Gastrocnemius medialis (tissue), 4 donors: ENCODE measurements at regions not wholly inside any gene's neighbourhood (a gene's known extent, or its start where the extent isn't known, plus 50 kb on each side); places are given as distances from the start of the nearest gene placed in this dataset.

ENCODE experiments used
- ATAC-seq, 2 donors: fragments of 150-250 bp; one replicate each; pipeline ENCODE4 v1.9.1; 2016
- DNase-seq, 2 donors: peaks; one replicate each; pipeline ENCODE4 v3.0.0-alpha.2; 2019
- H3K27ac ChIP-seq, 4 donors: fragments of 200-600 bp; sonication (generic); 1 replicate in 1 of 4; 2 replicates in 3 of 4; pipeline ENCODE4 v1.5.1; 2016 to 2018; ENCODE audit warnings: mild to moderate bottlenecking in 2 of 4, moderate library complexity in 1 of 4
- H3K27me3 ChIP-seq, 3 donors: fragments of 200-600 bp; sonication (generic) in 2 of 3; 1 replicate in 1 of 3; 2 replicates in 2 of 3; pipeline versions ENCODE4 v1.5.1 to v1.6.0; 2016 to 2019; ENCODE audit warnings: mild to moderate bottlenecking in 1 of 3, moderate library complexity in 1 of 3
- H3K36me3 ChIP-seq, 2 donors: fragments of 200-600 bp; sonication (generic) in 1 of 2; one replicate each; pipeline ENCODE4 v1.5.1; 2017 to 2018
- H3K4me1 ChIP-seq, 2 donors: fragments of 200-600 bp; sonication (generic) in 1 of 2; one replicate each; pipeline ENCODE4 v1.5.1; 2016 to 2017; ENCODE audit warnings: mild to moderate bottlenecking in 2 of 2
- H3K4me3 ChIP-seq, 4 donors: fragments of 200-600 bp; sonication (generic) in 3 of 4; 1 replicate in 1 of 4; 2 replicates in 3 of 4; pipeline ENCODE4 v1.5.1; 2016 to 2019; ENCODE audit warnings: mild to moderate bottlenecking in 2 of 4
- H3K9me3 ChIP-seq, 3 donors: fragments of 200-600 bp; sonication (generic) in 2 of 3; 1 replicate in 1 of 3; 2 replicates in 2 of 3; pipeline ENCODE4 v1.5.1; 2016 to 2019
- CTCF ChIP-seq, 5 experiments: fragments of 450-650 bp in 3 of 5; fragments of 200-600 bp in 2 of 5; sonication (generic) in 2 of 5; IDR thresholded peaks in 4 of 5; conservative IDR thresholded peaks in 1 of 5; 1 replicate in 4 of 5; 2 replicates in 1 of 5; pipeline ENCODE4 v1.5.1; 2016 to 2019; ENCODE audit warnings: antibody characterized with exemption in 5 of 5, mild to moderate bottlenecking in 3 of 5, moderate library complexity in 3 of 5
- POLR2A ChIP-seq, 2 donors: fragments of 450-650 bp; IDR thresholded peaks; one replicate each; pipeline ENCODE4 v1.6.1; 2017; ENCODE audit warnings: antibody characterized with exemption in 2 of 2, mild to moderate bottlenecking in 2 of 2, moderate library complexity in 2 of 2
- in situ Hi-C, 4 donors: fragments of 200-750 bp; cut with MboI; loops; one replicate each; pipeline versions ENCODE4 v1.15.0 to v1.8.0; 2017; ENCODE audit warnings: low sequenced_read_pairs in 4 of 4
- intact Hi-C: fragments of 100-400 bp; cut with DNase I; formaldehyde crosslinking; loops from one replicate; pipeline ENCODE4 v1.15.1; 2023; ENCODE audit warnings: low total_unique reads

GRCh38 chr13:39959497-39960144 is 304.2 kb downstream of the COG6 start:
- Histone ChIP-seq H3K27me3 (no peaks in the 10 kb centered on the region), H3K4me1 (no peaks in the 10 kb centered on the region), H3K4me3 (no peak overlapping the region), H3K27ac (no peak overlapping the region), H3K9me3 (no peaks in the 10 kb centered on the region), H3K36me3 (no peaks in the 10 kb centered on the region)
- ATAC-seq: no peak
- in situ Hi-C loops: no loop called here
- intact Hi-C loops: no loop called here
- TF ChIP-seq POLR2A (IDR thresholded peaks at IDR 0.05): no peak
- TF ChIP-seq CTCF (IDR thresholded peaks at IDR 0.05 in 4 of 5, conservative IDR thresholded peaks at IDR 0.05 in 1 of 5): no peak
- DNase-seq: no peak

DNA sequence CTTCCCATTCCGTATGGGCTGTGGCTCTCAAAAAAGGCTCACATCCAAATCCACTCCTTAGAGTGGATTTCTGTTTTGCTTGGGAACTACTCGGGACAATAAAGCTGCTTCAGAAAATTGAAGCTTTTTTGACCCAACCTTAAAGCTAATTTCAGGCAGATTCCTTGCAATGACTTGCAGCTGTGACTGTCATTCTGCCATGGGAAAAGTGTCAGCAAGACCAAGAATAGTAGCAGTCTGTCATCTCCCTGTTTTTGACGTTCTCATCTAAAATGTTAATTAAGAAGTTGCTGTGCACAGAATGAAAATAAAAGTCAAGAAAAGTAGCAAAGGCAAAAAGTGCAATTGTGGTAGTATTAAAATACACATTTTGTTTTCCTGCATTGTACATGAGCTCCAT is 304.7 kb downstream of the COG6 start:
- H3K4me1 ChIP-seq: no peaks in the 10 kb centered on the region
- no peaks in the 10 kb centered on the region for H3K9me3 ChIP-seq
- DNase-seq: no peak
- H3K4me3 ChIP-seq: no peak overlapping the region
- H3K27me3 ChIP-seq: no peaks in the 10 kb centered on the region
- no peak overlapping the region for H3K27ac ChIP-seq
- TF ChIP-seq CTCF (IDR thresholded peaks at IDR 0.05 in 4 of 5, conservative IDR thresholded peaks at IDR 0.05 in 1 of 5) (no peak), POLR2A (IDR thresholded peaks at IDR 0.05) (no peak)
- in situ Hi-C loops: no loop called here
- H3K36me3 ChIP-seq: no peaks in the 10 kb centered on the region
- intact Hi-C loops: no loop called here
- ATAC-seq: no peak

DNA sequence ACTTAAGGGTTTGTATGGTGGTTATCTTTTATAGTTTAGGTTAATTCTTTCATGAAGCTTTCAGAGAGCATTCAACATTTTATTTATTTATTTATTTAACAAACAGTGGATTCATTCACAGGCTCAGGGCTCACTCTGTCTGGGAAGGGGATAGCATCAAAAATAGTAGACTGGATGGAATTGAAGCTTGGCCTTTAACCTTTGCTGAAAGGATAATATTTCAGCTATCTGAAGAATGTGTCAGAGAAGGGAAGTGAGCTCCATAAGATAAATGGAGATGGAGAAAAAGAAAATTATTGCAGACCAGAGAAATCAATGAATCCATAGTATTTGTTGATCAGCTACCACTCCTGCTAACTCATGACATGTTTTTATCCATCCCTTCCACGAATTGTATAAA is 305.6 kb downstream of the COG6 start:
- no peaks in the 10 kb centered on the region for H3K27me3 ChIP-seq
- DNase-seq (no peak), ATAC-seq (no peak)
- H3K9me3 ChIP-seq: no peaks in the 10 kb centered on the region
- H3K36me3 ChIP-seq: no peaks in the 10 kb centered on the region
- in situ Hi-C loops: no loop called here
- no peaks in the 10 kb centered on the region for H3K4me1 ChIP-seq
- intact Hi-C loops: no loop called here
- TF ChIP-seq CTCF (IDR thresholded peaks at IDR 0.05 in 4 of 5, conservative IDR thresholded peaks at IDR 0.05 in 1 of 5): no peak
- no peak for TF ChIP-seq POLR2A (IDR thresholded peaks at IDR 0.05)
- H3K27ac ChIP-seq: no peak overlapping the region
- no peak overlapping the region for H3K4me3 ChIP-seq

- ATAC-seq (no peak), DNase-seq (no peak)
- no peak for TF ChIP-seq CTCF (IDR thresholded peaks at IDR 0.05 in 4 of 5, conservative IDR thresholded peaks at IDR 0.05 in 1 of 5)
- Histone ChIP-seq H3K4me1 (no peaks in the 10 kb centered on the region), H3K27me3 (no peaks in the 10 kb centered on the region), H3K4me3 (no peak overlapping the region), H3K9me3 (no peaks in the 10 kb centered on the region), H3K36me3 (no peaks in the 10 kb centered on the region), H3K27ac (no peak overlapping the region)
- in situ Hi-C loops: no loop called here
- intact Hi-C loops: no loop called here
Observed at GRCh38 chr13:39963612-39964011, 308.1 kb downstream of the COG6 start.

- TF ChIP-seq POLR2A (IDR thresholded peaks at IDR 0.05): no peak
- no peak for TF ChIP-seq CTCF (IDR thresholded peaks at IDR 0.05 in 4 of 5, conservative IDR thresholded peaks at IDR 0.05 in 1 of 5)
- Histone ChIP-seq H3K36me3 (no peaks in the 10 kb centered on the region), H3K9me3 (no peaks in the 10 kb centered on the region), H3K27ac (no peak overlapping the region), H3K27me3 (no peaks in the 10 kb centered on the region), H3K4me3 (no peak overlapping the region), H3K4me1 (no peaks in the 10 kb centered on the region)
- DNase-seq: no peak
- intact Hi-C loops (no loop called here), in situ Hi-C loops (no loop called here)
- no peak for ATAC-seq
Observed at GRCh38 chr13:39965309-39965708, 309.8 kb downstream of the COG6 start.
